GM12872 (cell line): ENCODE measurements at regions not wholly inside any gene's neighbourhood (a gene's known extent, or its start where the extent isn't known, plus 50 kb on each side); places are given as distances from the start of the nearest gene placed in this dataset.

Experiments used
- CTCF ChIP-seq: IDR thresholded peaks from 3 replicates; pipeline ENCODE4 v1.5.1; 2011; ENCODE audit warnings: low read depth, mild to moderate bottlenecking, low read length, moderate library complexity; ENCODE audit not compliant: insufficient read depth

DNA sequence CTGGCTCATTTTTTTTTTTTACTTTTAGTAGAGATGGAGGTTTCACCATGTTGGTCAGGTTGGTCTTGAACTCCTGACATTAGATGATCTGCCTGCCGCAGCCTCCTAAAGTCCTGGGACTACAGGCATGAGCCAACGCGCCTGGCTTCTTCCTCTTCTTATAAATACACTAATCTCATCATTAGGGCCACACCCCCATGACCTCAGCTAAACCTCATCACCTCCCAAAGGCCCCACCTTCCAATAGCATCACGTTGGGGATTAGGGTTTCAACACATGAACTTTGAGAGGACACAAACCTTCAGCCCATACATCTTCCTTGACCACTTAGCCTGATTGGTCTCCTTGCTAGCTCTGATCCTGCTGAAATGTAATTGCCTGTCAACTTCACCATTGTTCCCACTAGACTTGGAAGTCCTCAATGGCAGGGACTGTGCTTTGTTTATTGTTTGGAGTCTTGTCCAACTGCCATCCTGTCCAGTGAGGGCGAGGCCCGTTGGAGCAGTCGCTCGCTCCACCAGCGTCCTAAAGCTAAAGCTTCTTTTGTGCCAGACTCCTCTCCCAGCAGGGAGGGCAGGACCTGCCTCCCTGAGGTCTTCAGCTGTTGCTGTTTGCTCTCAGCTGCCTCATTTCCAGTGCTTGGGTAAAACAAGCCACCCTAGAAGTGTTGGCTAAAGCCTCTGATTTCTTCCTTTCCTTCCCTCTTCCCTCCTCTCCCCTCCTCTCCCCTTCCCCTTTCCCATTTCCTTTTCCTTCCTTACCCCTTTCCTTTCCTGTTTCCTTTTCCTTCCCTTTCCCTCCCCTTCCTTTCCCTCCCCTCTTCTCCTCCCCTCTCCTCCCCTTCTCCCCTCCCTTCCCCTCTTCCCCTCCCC is 85.3 kb downstream of the HAPSTR1 start:
- TF ChIP-seq CTCF, result no peak

DNA sequence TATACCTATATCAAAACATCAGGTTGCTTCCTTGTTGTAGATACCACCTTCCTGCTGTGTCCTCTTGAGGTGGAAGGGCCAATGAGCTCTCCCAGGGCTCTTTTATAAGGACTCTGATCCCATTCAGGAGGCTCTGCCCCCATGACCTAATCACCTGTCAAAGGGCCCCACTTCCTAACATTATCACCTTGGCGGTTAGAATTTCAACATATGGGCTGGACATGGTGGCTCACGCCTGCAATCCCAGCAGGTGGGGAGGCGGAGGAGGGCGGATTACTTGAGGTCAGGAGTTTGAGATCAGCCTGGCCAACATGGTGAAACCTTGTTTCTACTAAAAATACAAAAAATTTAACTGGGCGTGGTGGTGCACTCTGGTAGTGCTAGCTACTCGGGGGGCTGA is 86.4 kb downstream of the HAPSTR1 start:
- no peak for TF ChIP-seq CTCF

DNA sequence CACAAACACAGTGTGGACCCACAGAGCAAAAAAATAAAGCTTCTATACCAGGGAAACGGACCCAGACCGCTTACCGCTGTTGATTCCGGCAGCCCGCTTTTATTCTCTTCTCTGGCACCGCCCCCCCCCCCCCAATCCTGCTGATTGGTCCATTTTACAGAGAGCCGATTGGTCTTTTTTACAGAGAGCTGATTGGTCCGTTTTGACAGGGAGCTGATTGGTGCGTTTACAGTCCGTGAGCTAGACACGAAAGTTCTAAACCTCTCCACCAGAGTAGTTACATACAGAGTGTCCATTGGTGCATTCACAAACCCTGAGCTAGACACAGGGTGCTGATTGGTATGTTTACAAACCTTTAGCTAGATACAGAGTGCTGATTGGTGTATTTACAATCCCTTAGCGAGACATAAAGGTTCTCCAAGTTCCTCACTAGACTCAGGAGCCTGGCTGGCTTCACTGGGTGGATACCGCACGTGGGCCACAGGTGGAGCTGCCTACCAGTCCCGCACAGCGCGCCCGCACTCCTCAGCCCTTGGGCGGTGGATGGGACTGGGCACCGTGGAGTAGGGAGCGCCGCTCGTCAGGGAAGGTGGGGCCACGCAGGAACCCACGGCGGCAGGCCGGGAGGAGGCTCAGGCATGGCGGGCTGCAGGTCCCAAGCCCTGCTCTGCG is 92.4 kb downstream of the HAPSTR1 start:
- TF ChIP-seq CTCF, result no peak

GRCh38 chr16:9184354-9184690 is 92.9 kb downstream of the HAPSTR1 start:
- no peak for TF ChIP-seq CTCF

DNA sequence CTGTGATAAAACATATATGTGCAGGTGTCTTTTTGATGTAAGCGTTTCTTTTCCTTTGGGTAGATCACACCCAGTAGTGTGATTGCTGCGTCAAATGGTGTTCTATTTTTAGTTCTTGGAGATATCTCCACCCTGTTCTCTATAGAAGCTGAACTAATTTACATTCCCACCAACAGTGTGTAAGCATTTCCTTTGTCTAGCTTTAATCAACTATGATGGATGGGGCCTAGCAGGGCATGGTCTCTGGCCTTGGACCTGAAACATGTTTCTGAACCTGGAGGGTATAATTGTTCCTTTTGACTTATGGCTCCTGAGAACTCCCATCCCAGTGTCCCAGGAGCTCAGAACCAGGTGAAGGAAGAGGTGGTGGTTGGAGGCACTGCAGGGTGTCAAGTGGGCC is 93.9 kb downstream of the HAPSTR1 start:
- TF ChIP-seq CTCF, result no peak

- no peak for TF ChIP-seq CTCF
These were observed 94.6 kb downstream of the HAPSTR1 start for GRCh38 chr16:9186061-9186460.

- TF ChIP-seq CTCF, result no peak
These were observed 97.3 kb downstream of the HAPSTR1 start for GRCh38 chr16:9188721-9189120.
